Lung (tissue), 11 donors: ENCODE measurements at regions not wholly inside any gene's neighbourhood (a gene's known extent, or its start where the extent isn't known, plus 50 kb on each side); places are given as distances from the start of the nearest gene placed in this dataset.

ENCODE experiments used
- ATAC-seq: fragments of 200-7000 bp; cut with Tn5 transposase; one replicate; pipeline ENCODE4 v1.9.1; 2020; ENCODE audit warnings: moderate number of reproducible peaks; ENCODE audit not compliant: insufficient read depth, low FRiP score
- DNase-seq, 3 donors: peaks; one replicate each; pipeline ENCODE4 v3.0.0-alpha.2; 2013 to 2017
- H3K27ac ChIP-seq, 2 donors: one replicate each; pipeline ENCODE4 v1.5.1; 2013; ENCODE audit warnings: mild to moderate bottlenecking in 2 of 2, moderate library complexity in 2 of 2, control low read depth in 1 of 2, inconsistent platforms in 1 of 2, low read depth in 1 of 2, low read length in 1 of 2
- H3K27me3 ChIP-seq, 3 donors: one replicate each; pipeline ENCODE4 v1.5.1; 2013; ENCODE audit warnings: low read length in 2 of 3; ENCODE audit not compliant: control insufficient read depth in 3 of 3, insufficient read depth in 3 of 3
- H3K36me3 ChIP-seq, 4 donors: one replicate each; pipeline ENCODE4 v1.5.1; 2013; ENCODE audit warnings: low read length in 4 of 4, mild to moderate bottlenecking in 1 of 4, moderate library complexity in 1 of 4; ENCODE audit not compliant: control insufficient read depth in 4 of 4, insufficient read depth in 4 of 4
- H3K4me1 ChIP-seq, 5 donors: one replicate each; pipeline ENCODE4 v1.5.1; 2013; ENCODE audit warnings: low read length in 5 of 5, mild to moderate bottlenecking in 2 of 5, moderate library complexity in 1 of 5; ENCODE audit not compliant: control insufficient read depth in 5 of 5, insufficient read depth in 5 of 5
- H3K4me3 ChIP-seq: one replicate; pipeline ENCODE4 v1.5.1; 2013; ENCODE audit warnings: mild to moderate bottlenecking, control low read depth, moderate library complexity
- H3K9ac ChIP-seq, 2 donors: one replicate each; pipeline ENCODE4 v1.5.1; 2013; ENCODE audit warnings: low read length in 2 of 2, control low read depth in 1 of 2; ENCODE audit not compliant: insufficient read depth in 1 of 2
- H3K9me3 ChIP-seq, 4 donors: one replicate each; pipeline ENCODE4 v1.5.1; 2013; ENCODE audit warnings: low read length in 3 of 4, mild to moderate bottlenecking in 1 of 4, moderate library complexity in 1 of 4; ENCODE audit not compliant: control insufficient read depth in 4 of 4, insufficient read depth in 3 of 4
- CTCF ChIP-seq: IDR thresholded peaks from 2 replicates; pipeline ENCODE4 v1.5.1; 2012; ENCODE audit warnings: mild to moderate bottlenecking; ENCODE audit errors: control extremely low read depth, extremely low read depth
- WGBS, 2 donors: extraction: QIAGEN DNeasy Blood & Tissue Kit; methylation state at CpG; one replicate each; pipeline ENCODE4 v1.1.7; 2013; 5-methylcytosine and 5-hydroxymethylcytosine counted together
- donor health status: control.
- donor health status: control.
- donor health status: Bipolar disorder and iron deficiency.
- donor health status: healthy.
- donor health status: DM: yes; HTN: yes; CAD: no.

GRCh38 chr4:16302648-16303047 is 76.4 kb upstream of the TAPT1 start:
- H3K27ac ChIP-seq: no peak overlapping the region
- WGBS, 2 donors: 75 to 89% methylated on average over 3 of the region's 3 CpGs

GRCh38 chr4:16297003-16297402 is 70.7 kb upstream of the TAPT1 start:
- no peak for DNase-seq
- no peak overlapping the region for H3K27ac ChIP-seq
- H3K4me1 ChIP-seq: no peaks in the 10 kb centered on the region
- H3K9ac ChIP-seq: no peak overlapping the region
- TF ChIP-seq CTCF: no peak
- no peaks in the 10 kb centered on the region for H3K9me3 ChIP-seq
- no peak overlapping the region for H3K4me3 ChIP-seq
- no peaks in the 10 kb centered on the region for H3K27me3 ChIP-seq
- no peak for ATAC-seq
- H3K36me3 ChIP-seq: no peaks in the 10 kb centered on the region
- WGBS, 2 donors: 64 to 77% methylated on average over 1 of the region's 1 CpG

More at GRCh38 chr4:16302648-16303047, 76.4 kb upstream of the TAPT1 start:
- no peak for ATAC-seq
- Histone ChIP-seq H3K4me1 (no peaks in the 10 kb centered on the region), H3K4me3 (no peak overlapping the region), H3K36me3 (no peaks in the 10 kb centered on the region), H3K9me3 (peaks cover 0 to 6% (median 0%) of the 10 kb centered on the region in 4 donors), H3K9ac (no peak overlapping the region), H3K27me3 (no peaks in the 10 kb centered on the region)
- TF ChIP-seq CTCF: no peak
- no peak for DNase-seq

GRCh38 chr4:16294455-16294854 is 68.2 kb upstream of the TAPT1 start:
- no peaks in the 10 kb centered on the region for H3K36me3 ChIP-seq
- no peak overlapping the region for H3K4me3 ChIP-seq
- ATAC-seq (no peak), DNase-seq (no peak)
- H3K9ac ChIP-seq: no peak overlapping the region
- H3K27me3 ChIP-seq: peaks cover 0 to 3% (median 1%) of the 10 kb centered on the region in 3 donors
- H3K9me3 ChIP-seq: no peaks in the 10 kb centered on the region
- H3K4me1 ChIP-seq: no peaks in the 10 kb centered on the region
- H3K27ac ChIP-seq: no peak overlapping the region
- WGBS, 2 donors: 84 to 89% methylated on average over 1 of the region's 1 CpG
- no peak for TF ChIP-seq CTCF

- ATAC-seq (no peak), DNase-seq (no peak)
- H3K27me3 ChIP-seq: peaks cover 0 to 3% (median 3%) of the 10 kb centered on the region in 3 donors
- H3K4me3 ChIP-seq: no peak overlapping the region
- no peaks in the 10 kb centered on the region for H3K4me1 ChIP-seq
- no peaks in the 10 kb centered on the region for H3K9me3 ChIP-seq
- H3K27ac ChIP-seq: no peak overlapping the region
- no peak for TF ChIP-seq CTCF
- no peaks in the 10 kb centered on the region for H3K36me3 ChIP-seq
- no peak overlapping the region for H3K9ac ChIP-seq
- WGBS, 2 donors: 92% methylated on average over 2 of the region's 2 CpGs
Measured at GRCh38 chr4:16293210-16293838, 67.1 kb upstream of the TAPT1 start.
